Natural killer cell (primary cell): ENCODE measurements at regions not wholly inside any gene's neighbourhood (a gene's known extent, or its start where the extent isn't known, plus 50 kb on each side); places are given as distances from the start of the nearest gene placed in this dataset.

Source experiments
- ATAC-seq, 3 donors: fragments of 150-1000 bp in 2 of 3; fragments of 200-7000 bp in 1 of 3; cut with Tn5 transposase; 1 replicate in 1 of 3; 2 replicates in 2 of 3; pipeline ENCODE4 v1.10.0; 2021; ENCODE audit warnings: mild to moderate bottlenecking in 2 of 3, moderate library complexity in 2 of 3
- DNase-seq, 2 donors: peaks; one replicate each; pipeline versions ENCODE4 v3.0.0 to v3.0.0-alpha.2; 2013 to 2021; ENCODE audit warnings: mixed read lengths in 1 of 2
- H3K27ac ChIP-seq: one replicate; pipeline ENCODE4 v1.5.1; 2013; ENCODE audit warnings: mild to moderate bottlenecking, low read length
- H3K27me3 ChIP-seq: one replicate; pipeline ENCODE4 v1.6.1; 2013; ENCODE audit warnings: low read length; ENCODE audit not compliant: control insufficient read depth, insufficient read depth
- H3K36me3 ChIP-seq: one replicate; pipeline ENCODE4 v1.6.1; 2013; ENCODE audit warnings: low read length; ENCODE audit not compliant: control insufficient read depth, insufficient read depth
- H3K4me1 ChIP-seq: one replicate; pipeline ENCODE4 v1.6.1; 2013; ENCODE audit warnings: low read length; ENCODE audit not compliant: control insufficient read depth, insufficient read depth
- H3K4me3 ChIP-seq: one replicate; pipeline ENCODE4 v1.5.1; 2013; ENCODE audit warnings: low read length
- H3K9me3 ChIP-seq: one replicate; pipeline ENCODE4 v1.6.1; 2013; ENCODE audit warnings: low read length; ENCODE audit not compliant: control insufficient read depth, insufficient read depth
- H3K27ac Mint-ChIP-seq, 2 donors: one replicate each; pipeline ENCODE4 v1.8.0; 2022; ENCODE audit warnings: mild to moderate bottlenecking in 2 of 2, mixed read lengths in 2 of 2, moderate library complexity in 1 of 2
- H3K27me3 Mint-ChIP-seq, 2 donors: one replicate each; pipeline ENCODE4 v1.8.0; 2022; ENCODE audit warnings: low read depth in 2 of 2, mixed read lengths in 2 of 2
- H3K36me3 Mint-ChIP-seq: one replicate; pipeline ENCODE4 v1.8.0; 2022; ENCODE audit warnings: mixed read lengths
- H3K4me1 Mint-ChIP-seq, 2 donors: one replicate each; pipeline ENCODE4 v1.8.0; 2022; ENCODE audit warnings: mixed read lengths in 2 of 2
- H3K4me3 Mint-ChIP-seq: one replicate; pipeline ENCODE4 v1.8.0; 2022; ENCODE audit warnings: mild to moderate bottlenecking, moderate library complexity, mixed read lengths
- H3K9me3 Mint-ChIP-seq, 2 donors: one replicate each; pipeline ENCODE4 v1.8.0; 2022; ENCODE audit warnings: mixed read lengths in 2 of 2
- WGBS: methylation state at CpG from one replicate; pipeline ENCODE4 v1.1.7; 2013; ENCODE audit warnings: missing lambda C conversion rate; ENCODE audit not compliant: insufficient coverage; 5-methylcytosine and 5-hydroxymethylcytosine counted together
- intact Hi-C: fragments of 100-400 bp; cut with micrococcal nuclease; formaldehyde crosslinking; loops from one replicate; pipeline ENCODE4 v1.14.2; 2022
- TF ChIP-seq, protein P1 (sequence below): fragments of 200-600 bp; IDR thresholded peaks from one replicate; pipeline ENCODE4 v1.8.0; 2022; ENCODE audit warnings: antibody characterized with exemption

DNA sequence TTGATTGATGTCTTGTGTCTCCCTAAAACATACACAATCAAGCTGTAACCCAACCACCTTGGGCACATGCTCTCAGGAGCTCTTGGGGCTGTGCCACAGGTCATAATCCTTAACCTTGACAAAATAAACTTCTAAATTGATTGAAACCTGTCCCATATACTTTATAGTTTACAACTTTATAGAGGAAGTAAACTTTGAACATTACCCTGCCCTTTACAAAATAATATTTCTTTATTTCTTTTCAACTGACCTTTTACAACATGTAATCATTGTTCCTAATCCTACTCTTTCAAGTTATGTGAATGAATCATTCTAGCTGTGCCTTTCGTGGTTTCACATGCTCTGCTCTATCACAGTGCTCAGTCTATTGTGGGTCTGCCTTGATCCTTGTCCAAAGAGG is 118.3 kb upstream of the ATP1A1 start:
- no peaks in the 10 kb centered on the region for H3K4me1 ChIP-seq
- no peak for DNase-seq
- H3K9me3 ChIP-seq: no peaks in the 10 kb centered on the region
- Mint-ChIP-seq H3K36me3 (no peaks in the 10 kb centered on the region), H3K4me1 (no peaks in the 10 kb centered on the region), H3K27ac (no peak overlapping the region), H3K4me3 (no peak overlapping the region), H3K27me3 (peaks cover 0 to 8% of the 10 kb centered on the region in 2 donors), H3K9me3 (no peaks in the 10 kb centered on the region)
- intact Hi-C loops: no loop called here
- TF ChIP-seq, protein P1, sequence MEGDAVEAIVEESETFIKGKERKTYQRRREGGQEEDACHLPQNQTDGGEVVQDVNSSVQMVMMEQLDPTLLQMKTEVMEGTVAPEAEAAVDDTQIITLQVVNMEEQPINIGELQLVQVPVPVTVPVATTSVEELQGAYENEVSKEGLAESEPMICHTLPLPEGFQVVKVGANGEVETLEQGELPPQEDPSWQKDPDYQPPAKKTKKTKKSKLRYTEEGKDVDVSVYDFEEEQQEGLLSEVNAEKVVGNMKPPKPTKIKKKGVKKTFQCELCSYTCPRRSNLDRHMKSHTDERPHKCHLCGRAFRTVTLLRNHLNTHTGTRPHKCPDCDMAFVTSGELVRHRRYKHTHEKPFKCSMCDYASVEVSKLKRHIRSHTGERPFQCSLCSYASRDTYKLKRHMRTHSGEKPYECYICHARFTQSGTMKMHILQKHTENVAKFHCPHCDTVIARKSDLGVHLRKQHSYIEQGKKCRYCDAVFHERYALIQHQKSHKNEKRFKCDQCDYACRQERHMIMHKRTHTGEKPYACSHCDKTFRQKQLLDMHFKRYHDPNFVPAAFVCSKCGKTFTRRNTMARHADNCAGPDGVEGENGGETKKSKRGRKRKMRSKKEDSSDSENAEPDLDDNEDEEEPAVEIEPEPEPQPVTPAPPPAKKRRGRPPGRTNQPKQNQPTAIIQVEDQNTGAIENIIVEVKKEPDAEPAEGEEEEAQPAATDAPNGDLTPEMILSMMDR: no peak
- no peaks in the 10 kb centered on the region for H3K27me3 ChIP-seq
- 80% methylated on average over 1 of the region's 1 CpG for WGBS
- no peaks in the 10 kb centered on the region for H3K36me3 ChIP-seq
- H3K4me3 ChIP-seq: no peak overlapping the region
- ATAC-seq: no peak
- no peak overlapping the region for H3K27ac ChIP-seq

DNA sequence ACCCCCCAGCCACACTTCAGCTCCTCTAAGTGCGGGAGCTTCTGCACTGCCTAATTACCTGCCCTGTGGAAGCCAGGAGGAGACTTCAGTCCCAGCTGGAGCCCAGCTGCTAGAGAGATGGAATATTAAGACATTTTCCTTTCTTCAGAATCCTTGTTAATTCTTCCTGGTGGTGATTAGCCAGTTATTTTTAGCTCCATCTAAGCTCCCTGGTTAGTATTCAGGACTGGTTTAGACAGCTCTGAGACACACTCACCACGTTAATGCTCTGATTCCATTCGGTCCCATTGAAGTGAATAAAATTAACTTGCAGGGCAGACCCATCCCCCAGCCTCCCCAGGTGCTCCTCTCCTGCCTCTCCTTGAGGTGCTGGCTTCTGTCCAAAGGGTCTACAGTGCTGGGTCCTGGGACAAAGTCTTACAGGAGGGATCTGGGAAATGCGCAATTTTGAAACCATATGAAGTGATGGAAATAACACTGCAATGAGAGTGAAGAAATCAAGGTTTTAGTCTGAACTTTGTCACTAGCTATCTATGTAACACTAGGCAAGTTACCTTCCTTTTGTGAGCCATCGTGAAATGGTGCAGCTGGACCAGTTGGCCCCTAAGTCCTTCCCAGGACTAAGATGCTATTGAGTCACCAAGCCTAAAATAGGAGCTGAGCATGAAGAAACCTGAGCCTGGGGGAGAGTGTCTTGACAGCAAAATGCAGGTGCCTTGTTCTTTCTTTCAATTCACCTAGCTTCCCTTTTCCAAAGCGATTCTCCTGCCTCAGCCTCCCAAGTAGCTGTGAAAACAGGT is 117.4 kb upstream of the ATP1A1 start:
- no peaks in the 10 kb centered on the region for H3K4me1 Mint-ChIP-seq
- 90% methylated on average over 6 of the region's 6 CpGs for WGBS
- Histone ChIP-seq H3K27ac (no peak overlapping the region), H3K4me1 (no peaks in the 10 kb centered on the region), H3K27me3 (no peaks in the 10 kb centered on the region), H3K4me3 (no peak overlapping the region), H3K36me3 (no peaks in the 10 kb centered on the region), H3K9me3 (no peaks in the 10 kb centered on the region)
- intact Hi-C loops: no loop called here
- peaks cover 0 to 8% of the 10 kb centered on the region in 2 donors for H3K27me3 Mint-ChIP-seq
- H3K27ac Mint-ChIP-seq: no peak overlapping the region
- DNase-seq (no peak), ATAC-seq (no peak)
- no peak overlapping the region for H3K4me3 Mint-ChIP-seq
- no peaks in the 10 kb centered on the region for H3K36me3 Mint-ChIP-seq
- no peaks in the 10 kb centered on the region for H3K9me3 Mint-ChIP-seq
- TF ChIP-seq, protein P1: no peak

DNA sequence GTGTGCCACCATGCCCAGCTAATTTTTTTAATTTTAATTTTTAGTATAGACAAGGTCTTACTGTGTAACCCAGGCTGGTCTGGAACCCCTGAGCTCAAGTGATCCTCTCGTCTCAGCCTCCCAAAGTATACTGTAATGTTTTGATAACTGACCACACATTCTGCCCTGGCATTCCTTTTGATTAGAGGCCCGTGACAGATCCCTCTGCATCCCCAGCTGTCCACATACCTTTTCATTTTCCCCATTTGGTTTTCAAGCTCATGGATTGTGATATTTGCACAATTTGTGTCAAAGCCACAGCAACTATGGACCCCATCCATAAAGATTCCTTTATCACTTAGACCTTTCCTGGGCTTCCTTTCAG is 116.8 kb upstream of the ATP1A1 start:
- H3K4me3 Mint-ChIP-seq: no peak overlapping the region
- no peaks in the 10 kb centered on the region for H3K9me3 ChIP-seq
- TF ChIP-seq, protein P1: no peak
- H3K4me1 ChIP-seq: no peaks in the 10 kb centered on the region
- H3K4me1 Mint-ChIP-seq: no peaks in the 10 kb centered on the region
- 93% methylated on average over 2 of the region's 2 CpGs for WGBS
- no peak overlapping the region for H3K4me3 ChIP-seq
- H3K27ac Mint-ChIP-seq: no peak overlapping the region
- no peaks in the 10 kb centered on the region for H3K27me3 ChIP-seq
- intact Hi-C loops: no loop called here
- DNase-seq (no peak), ATAC-seq (no peak)
- H3K36me3 ChIP-seq: no peaks in the 10 kb centered on the region
- H3K27ac ChIP-seq: no peak overlapping the region
- H3K9me3 Mint-ChIP-seq: no peaks in the 10 kb centered on the region
- peaks cover 0 to 8% of the 10 kb centered on the region in 2 donors for H3K27me3 Mint-ChIP-seq
- H3K36me3 Mint-ChIP-seq: no peaks in the 10 kb centered on the region

DNA sequence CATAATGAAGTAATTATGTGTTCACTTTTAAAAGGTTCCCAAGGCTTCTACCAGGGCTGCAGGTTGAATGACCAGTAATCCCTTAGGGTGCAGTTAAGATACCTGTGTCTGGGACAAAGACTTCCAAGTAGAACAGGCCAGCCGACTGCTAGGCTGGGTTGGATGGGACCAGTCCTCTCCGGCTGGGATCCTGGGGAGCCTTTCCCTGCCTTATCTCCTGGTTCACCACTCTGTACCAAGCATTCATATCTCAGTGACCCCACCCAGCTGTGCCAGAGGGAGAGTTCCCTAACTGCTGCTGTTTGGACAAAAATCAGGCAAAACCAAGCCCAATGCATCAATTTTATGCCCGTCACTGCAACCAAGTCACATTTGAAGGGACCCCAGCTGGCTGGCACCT is 116.2 kb upstream of the ATP1A1 start:
- Histone ChIP-seq H3K27me3 (no peaks in the 10 kb centered on the region), H3K4me3 (no peak overlapping the region), H3K9me3 (no peaks in the 10 kb centered on the region), H3K36me3 (no peaks in the 10 kb centered on the region), H3K4me1 (no peaks in the 10 kb centered on the region), H3K27ac (no peak overlapping the region)
- DNase-seq (no peak), ATAC-seq (no peak)
- Mint-ChIP-seq H3K36me3 (no peaks in the 10 kb centered on the region), H3K27ac (no peak overlapping the region), H3K4me1 (no peaks in the 10 kb centered on the region), H3K9me3 (no peaks in the 10 kb centered on the region), H3K27me3 (peaks cover 0 to 8% of the 10 kb centered on the region in 2 donors), H3K4me3 (no peak overlapping the region)
- WGBS: 94% methylated on average over 3 of the region's 3 CpGs
- TF ChIP-seq, protein P1: no peak
- intact Hi-C loops: no loop called here
